Upper lobe of left lung (tissue), 6 donors: ENCODE measurements at regions not wholly inside any gene's neighbourhood (a gene's known extent, or its start where the extent isn't known, plus 50 kb on each side); places are given as distances from the start of the nearest gene placed in this dataset.
"Not testable (repeated sequence)": the region's sequence is repeated elsewhere in the genome, so short reads cannot be mapped to it uniquely, and the experiment has no call there.

ENCODE experiments used
- ATAC-seq, 2 donors: fragments of 200-7000 bp; cut with Tn5 transposase; one replicate each; pipeline ENCODE4 v1.9.1; 2022; ENCODE audit warnings: mild to moderate bottlenecking in 2 of 2, moderate library complexity in 2 of 2; ENCODE audit not compliant: low FRiP score in 2 of 2
- DNase-seq, 2 donors: peaks; one replicate each; pipeline ENCODE4 v3.0.0-alpha.2; 2019 to 2020
- H3K27ac ChIP-seq, 4 donors: fragments of 200-600 bp; sonication (generic); one replicate each; pipeline ENCODE4 v1.5.1; 2016 to 2019
- H3K27me3 ChIP-seq, 4 donors: fragments of 200-600 bp; sonication (generic); one replicate each; pipeline ENCODE4 v1.5.1; 2017 to 2019
- H3K36me3 ChIP-seq, 4 donors: fragments of 200-600 bp; sonication (generic); one replicate each; pipeline ENCODE4 v1.5.1; 2016 to 2019
- H3K4me1 ChIP-seq, 4 donors: fragments of 200-600 bp; sonication (generic); one replicate each; pipeline ENCODE4 v1.5.1; 2018 to 2019
- H3K4me3 ChIP-seq, 4 donors: fragments of 200-600 bp; sonication (generic); one replicate each; pipeline ENCODE4 v1.5.1; 2017 to 2019; ENCODE audit warnings: mild to moderate bottlenecking in 2 of 4, moderate library complexity in 1 of 4
- H3K9me3 ChIP-seq, 4 donors: fragments of 200-600 bp; sonication (generic); one replicate each; pipeline ENCODE4 v1.5.1; 2018 to 2019
- CTCF ChIP-seq, 6 experiments: fragments of 450-650 bp in 4 of 6; fragments of 200-600 bp in 2 of 6; sonication (generic) in 2 of 6; IDR thresholded peaks; one replicate each; pipeline ENCODE4 v1.5.1; 2016 to 2019; ENCODE audit warnings: antibody characterized with exemption in 6 of 6
- EP300 ChIP-seq, 4 donors: sonication (generic); formaldehyde crosslinking; IDR thresholded peaks; one replicate each; pipeline ENCODE4 v1.5.1; 2017; ENCODE audit warnings: antibody characterized with exemption in 4 of 4, control low read depth in 2 of 4
- POLR2A ChIP-seq, 4 donors: fragments of 450-650 bp; IDR thresholded peaks; one replicate each; pipeline ENCODE4 v1.5.1; 2016 to 2017; ENCODE audit warnings: antibody characterized with exemption in 4 of 4, mild to moderate bottlenecking in 2 of 4
- POLR2AphosphoS5 ChIP-seq, 2 donors: sonication (generic); formaldehyde crosslinking; IDR thresholded peaks; one replicate each; pipeline ENCODE4 v1.5.1; 2017; ENCODE audit warnings: antibody characterized with exemption in 2 of 2
- WGBS, 2 donors: methylation state at CpG; one replicate each; pipeline ENCODE4 v1.1.5; 2017 to 2018; 5-methylcytosine and 5-hydroxymethylcytosine counted together
- donor health status: DM: no; HTN: no; CAD: no; lungs with moderate emphysema.
- donor health status: DM: no; HTN: yes; CAD: no; lungs with severe emphysema.

GRCh38 chr14:23766737-23767401 is 130.7 kb downstream of the DHRS2 start:
- no peak overlapping the region for H3K4me3 ChIP-seq
- no peaks in the 10 kb centered on the region for H3K4me1 ChIP-seq
- H3K9me3 ChIP-seq, result no peaks in the 10 kb centered on the region
- H3K36me3 ChIP-seq, result no peaks in the 10 kb centered on the region
- H3K27ac ChIP-seq, result no peak overlapping the region
- no peaks in the 10 kb centered on the region for H3K27me3 ChIP-seq
- no peak for DNase-seq
- no peak for ATAC-seq
- 28% methylated on average over 1 of the region's 1 CpG for WGBS, 2 donors
- no peak for TF ChIP-seq POLR2AphosphoS5 (IDR thresholded peaks at IDR 0.05)
- no peak for TF ChIP-seq CTCF (IDR thresholded peaks at IDR 0.05)
- TF ChIP-seq POLR2A (IDR thresholded peaks at IDR 0.05), result no peak
- no peak for TF ChIP-seq EP300 (IDR thresholded peaks at IDR 0.05)

GRCh38 chr14:23769221-23769728 is 133.1 kb downstream of the DHRS2 start:
- not testable (repeated sequence) for H3K27me3 ChIP-seq, H3K9me3 ChIP-seq, ATAC-seq, DNase-seq, H3K27ac ChIP-seq, H3K4me1 ChIP-seq, H3K36me3 ChIP-seq, H3K4me3 ChIP-seq
- 75 to 83% methylated on average over 6 to 9 of the region's 9 CpGs for WGBS, 2 donors

GRCh38 chr14:23773981-23774380 is 137.8 kb downstream of the DHRS2 start:
- TF ChIP-seq EP300 (IDR thresholded peaks at IDR 0.05) (no peak), CTCF (IDR thresholded peaks at IDR 0.05) (no peak)
- Histone ChIP-seq H3K4me1 (no peaks in the 10 kb centered on the region), H3K27ac (no peak overlapping the region), H3K27me3 (no peaks in the 10 kb centered on the region), H3K36me3 (no peaks in the 10 kb centered on the region), H3K9me3 (no peaks in the 10 kb centered on the region), H3K4me3 (no peak overlapping the region)
- 90 to 91% methylated on average over 2 of the region's 2 CpGs for WGBS, 2 donors
- ATAC-seq (no peak), DNase-seq (no peak)

GRCh38 chr14:23776296-23776695 is 140.1 kb downstream of the DHRS2 start:
- no peaks in the 10 kb centered on the region for H3K27me3 ChIP-seq
- H3K4me1 ChIP-seq, result no peaks in the 10 kb centered on the region
- peak in 1 of 2 donors; percentile 19 for ATAC-seq
- H3K27ac ChIP-seq, result no peak overlapping the region
- TF ChIP-seq CTCF (IDR thresholded peaks at IDR 0.05) (no peak), EP300 (IDR thresholded peaks at IDR 0.05) (no peak), POLR2A (IDR thresholded peaks at IDR 0.05) (no peak), POLR2AphosphoS5 (IDR thresholded peaks at IDR 0.05) (no peak)
- H3K36me3 ChIP-seq, result no peaks in the 10 kb centered on the region
- 64 to 75% methylated on average over 2 to 4 of the region's 4 CpGs for WGBS, 2 donors
- no peak overlapping the region for H3K4me3 ChIP-seq
- H3K9me3 ChIP-seq, result no peaks in the 10 kb centered on the region
- no peak for DNase-seq

GRCh38 chr14:23785208-23785607 is 149.0 kb downstream of the DHRS2 start:
- Histone ChIP-seq H3K9me3 (no peaks in the 10 kb centered on the region), H3K4me1 (no peaks in the 10 kb centered on the region), H3K36me3 (no peaks in the 10 kb centered on the region), H3K4me3 (no peak overlapping the region), H3K27ac (no peak overlapping the region), H3K27me3 (no peaks in the 10 kb centered on the region)
- no peak for DNase-seq
- TF ChIP-seq POLR2A (IDR thresholded peaks at IDR 0.05), result no peak
- TF ChIP-seq EP300 (IDR thresholded peaks at IDR 0.05), result no peak
- TF ChIP-seq POLR2AphosphoS5 (IDR thresholded peaks at IDR 0.05), result no peak
- no peak for TF ChIP-seq CTCF (IDR thresholded peaks at IDR 0.05)
- no peak for ATAC-seq
- 83 to 88% methylated on average over 1 of the region's 1 CpG for WGBS, 2 donors
